ENCODE measurements at regions not wholly inside any gene's neighbourhood (a gene's known extent, or its start where the extent isn't known, plus 50 kb on each side); places are given as distances from the start of the nearest gene placed in this dataset.
"Not testable (repeated sequence)": the region's sequence is repeated elsewhere in the genome, so short reads cannot be mapped to it uniquely, and the experiment has no call there.

GRCh38 chr9:87374023-87374919, 123.4 kb upstream of the DAPK1 start:
- RAD21 ChIA-PET (ENCODE audit: low non-redundant PET in 1 of 2, low total read pairs in 2 of 2, uncharacterized antibody in 2 of 2, unreplicated experiment in 2 of 2); H3K27ac ChIP-seq (ENCODE audit: low read depth, low read length); H3K9ac ChIP-seq (ENCODE audit: low read length); CTCF ChIA-PET; DNase-seq (ENCODE audit: low read depth, low spot score); H4K20me1 ChIP-seq (ENCODE audit: insufficient read depth); intact Hi-C loops (cut with micrococcal nuclease); H3K9me3 ChIP-seq (ENCODE audit: control insufficient read depth in 1 of 2, insufficient read depth in 1 of 2, low read depth in 1 of 2, low read length in 2 of 2); H2AFZ ChIP-seq (ENCODE audit: low read depth, low read length, poor library complexity, severe bottlenecking); H3K79me2 ChIP-seq (ENCODE audit: insufficient read depth, low read length); H3K4me2 ChIP-seq (ENCODE audit: low read length); H3K9me2 ChIP-seq (ENCODE audit: insufficient read depth); H3K4me1 ChIP-seq (ENCODE audit: control insufficient read depth in 1 of 2, insufficient read depth in 2 of 2, low read length in 2 of 2); BruUV-seq (replicated peaks); H3K36me3 ChIP-seq (ENCODE audit: control insufficient read depth in 1 of 2, insufficient read depth in 2 of 2, low read length in 2 of 2); H3K4me3 ChIP-seq (replicated peaks in 1 of 2; ENCODE audit: low read depth in 1 of 2, low read length in 2 of 2); POLR2A ChIA-PET; H3K27me3 ChIP-seq (ENCODE audit: insufficient read depth, low read length): not testable (repeated sequence)
- peak; percentile 13; the same call in 1 of the 2 replicates for TF ChIP-seq FOSL1 (IDR thresholded peaks at IDR 0.05; ENCODE audit: low read depth)
- ATAC-seq, result peak; percentile 38; the same call in 1 of the 2 replicates

GRCh38 chr9:87375397-87376073, 122.1 kb upstream of the DAPK1 start:
- no peak for ATAC-seq
- DNase-seq (ENCODE audit: low read depth, low spot score), result no peak
- Histone ChIP-seq H3K9ac (ENCODE audit: low read length) (no peak overlapping the region), H3K4me3 (replicated peaks in 1 of 2; ENCODE audit: low read depth in 1 of 2, low read length in 2 of 2) (no peak overlapping the region), H2AFZ (ENCODE audit: low read depth, low read length, poor library complexity, severe bottlenecking) (no peak overlapping the region), H3K9me3 (ENCODE audit: control insufficient read depth in 1 of 2, insufficient read depth in 1 of 2, low read depth in 1 of 2, low read length in 2 of 2) (no peaks in the 10 kb centered on the region), H3K79me2 (ENCODE audit: insufficient read depth, low read length) (no peaks in the 10 kb centered on the region), H3K4me1 (ENCODE audit: control insufficient read depth in 1 of 2, insufficient read depth in 2 of 2, low read length in 2 of 2) (no peaks in the 10 kb centered on the region), H3K27me3 (ENCODE audit: insufficient read depth, low read length) (peaks cover 6% of the 10 kb centered on the region), H4K20me1 (ENCODE audit: insufficient read depth) (no peaks in the 10 kb centered on the region), H3K9me2 (ENCODE audit: insufficient read depth) (no peaks in the 10 kb centered on the region), H3K27ac (ENCODE audit: low read depth, low read length) (no peak overlapping the region), H3K4me2 (ENCODE audit: low read length) (no peak overlapping the region), H3K36me3 (ENCODE audit: control insufficient read depth in 1 of 2, insufficient read depth in 2 of 2, low read length in 2 of 2) (no peaks in the 10 kb centered on the region)
- ChIA-PET POLR2A (no interaction called here), RAD21 (ENCODE audit: low non-redundant PET in 1 of 2, low total read pairs in 2 of 2, uncharacterized antibody in 2 of 2, unreplicated experiment in 2 of 2) (no interaction called here), CTCF (no interaction called here)
- TF ChIP-seq ZNF274 (IDR thresholded peaks at IDR 0.05; ENCODE audit: low read depth, low read length), result no peak
- TF ChIP-seq EZH2phosphoT487 (IDR thresholded peaks at IDR 0.05; ENCODE audit: borderline replicate concordance), result no peak
- no peak for TF ChIP-seq CBX3 (IDR thresholded peaks at IDR 0.05; ENCODE audit: low read depth)
- TF ChIP-seq TCF7L2 (IDR thresholded peaks at IDR 0.05; ENCODE audit: borderline replicate concordance, extremely low read depth, insufficient read depth, insufficient read length), result no peak
- TF ChIP-seq ELF1 (IDR thresholded peaks at IDR 0.05; ENCODE audit: borderline replicate concordance, low read depth), result no peak
- TF ChIP-seq REST (IDR thresholded peaks at IDR 0.05; ENCODE audit: low read depth), result no peak
- no peak for TF ChIP-seq EZH2 (IDR thresholded peaks at IDR 0.05)
- no peak for TF ChIP-seq SP1 (IDR thresholded peaks at IDR 0.05; ENCODE audit: low read depth)
- TF ChIP-seq ZFX (IDR thresholded peaks at IDR 0.05), result no peak
- TF ChIP-seq POLR2A (IDR thresholded peaks at IDR 0.05; ENCODE audit: borderline replicate concordance, extremely low read depth, insufficient read depth, insufficient read length), result no peak
- TF ChIP-seq CEBPB (IDR thresholded peaks at IDR 0.05; ENCODE audit: low read depth), result no peak
- intact Hi-C loops (cut with micrococcal nuclease), result no loop called here
- no TSS peak for BruUV-seq (replicated peaks)

Data from HCT116 (cell line).